Astrocyte (in vitro differentiated cells and primary cell): ENCODE measurements at regions not wholly inside any gene's neighbourhood (a gene's known extent, or its start where the extent isn't known, plus 50 kb on each side); places are given as distances from the start of the nearest gene placed in this dataset.
A peak's percentile ranks its signal among the peaks of the same experiment; 100 is the strongest.

Experiments
- DNase-seq: peaks from one replicate; pipeline ENCODE4 v3.0.0-alpha.2; 2010; ENCODE audit warnings: low read depth
- FAIRE-seq: peaks from 2 replicates; lab custom pipeline; 2011; peaks lifted over from hg19 to GRCh38; lab: Jason Lieb, UNC
- H2AFZ ChIP-seq: 2 replicates; pipeline ENCODE4 v1.6.0; 2012; ENCODE audit warnings: low read depth, low read length, inconsistent platforms
- H3K27ac ChIP-seq: 2 replicates; pipeline ENCODE4 v1.5.1; 2011; ENCODE audit warnings: low read depth, low read length, inconsistent platforms
- H3K27me3 ChIP-seq: 2 replicates; pipeline ENCODE4 v1.6.0; 2011; ENCODE audit warnings: low read length, inconsistent platforms; ENCODE audit not compliant: insufficient read depth
- H3K36me3 ChIP-seq: 2 replicates; pipeline ENCODE4 v1.5.1; 2011; ENCODE audit warnings: low read length, inconsistent platforms; ENCODE audit not compliant: insufficient read depth
- H3K4me1 ChIP-seq: 2 replicates; pipeline ENCODE4 v1.5.1; 2011; ENCODE audit warnings: low read length, inconsistent platforms; ENCODE audit not compliant: insufficient read depth
- H3K4me2 ChIP-seq: 2 replicates; pipeline ENCODE4 v1.6.0; 2012; ENCODE audit warnings: low read length, inconsistent platforms
- H3K4me3 ChIP-seq: 2 replicates; pipeline ENCODE4 v1.5.1; 2011; ENCODE audit warnings: low read depth, mild to moderate bottlenecking, low read length, inconsistent platforms; ENCODE audit not compliant: insufficient read depth
- H3K79me2 ChIP-seq: 2 replicates; pipeline ENCODE4 v1.6.0; 2012; ENCODE audit warnings: mild to moderate bottlenecking, low read length, inconsistent platforms; ENCODE audit not compliant: insufficient read depth
- H3K9ac ChIP-seq: 2 replicates; pipeline ENCODE4 v1.6.0; 2012; ENCODE audit warnings: mild to moderate bottlenecking, low read length, inconsistent platforms
- H3K9me3 ChIP-seq: 2 replicates; pipeline ENCODE4 v1.5.1; 2012; ENCODE audit warnings: low read depth, mild to moderate bottlenecking, low read length, inconsistent platforms; ENCODE audit not compliant: insufficient read depth
- H4K20me1 ChIP-seq: 2 replicates; pipeline ENCODE4 v1.6.0; 2012; ENCODE audit warnings: low read length, inconsistent platforms; ENCODE audit not compliant: insufficient read depth
- H3K27ac Mint-ChIP-seq: one replicate; pipeline ENCODE4 v1.8.0; 2021; ENCODE audit warnings: mild to moderate bottlenecking, mixed read lengths; ENCODE audit not compliant: unreplicated experiment
- H3K27me3 Mint-ChIP-seq: one replicate; pipeline ENCODE4 v1.8.0; 2021; ENCODE audit warnings: low read depth, mixed read lengths; ENCODE audit not compliant: unreplicated experiment
- H3K36me3 Mint-ChIP-seq: one replicate; pipeline ENCODE4 v1.8.0; 2021; ENCODE audit warnings: low read depth, mixed read lengths; ENCODE audit not compliant: unreplicated experiment
- H3K4me1 Mint-ChIP-seq: one replicate; pipeline ENCODE4 v1.8.0; 2021; ENCODE audit warnings: low read depth, mixed read lengths; ENCODE audit not compliant: unreplicated experiment
- H3K4me3 Mint-ChIP-seq: one replicate; pipeline ENCODE4 v1.8.0; 2021; ENCODE audit warnings: mild to moderate bottlenecking, moderate library complexity, mixed read lengths; ENCODE audit not compliant: unreplicated experiment
- H3K9me3 Mint-ChIP-seq: one replicate; pipeline ENCODE4 v1.8.0; 2021; ENCODE audit warnings: mild to moderate bottlenecking, mixed read lengths; ENCODE audit not compliant: unreplicated experiment
- CTCF ChIP-seq: IDR thresholded peaks from 2 replicates; pipeline ENCODE4 v1.5.1; 2011; ENCODE audit warnings: low read depth, mild to moderate bottlenecking, inconsistent platforms, low read length, moderate library complexity; ENCODE audit not compliant: insufficient read depth
- EZH2 ChIP-seq: IDR thresholded peaks from 2 replicates; pipeline ENCODE4 v1.6.1; 2012; ENCODE audit warnings: mild to moderate bottlenecking, low read length, inconsistent platforms; ENCODE audit not compliant: insufficient read depth

GRCh38 chr9:89923961-89924504, 319.2 kb downstream of the GADD45G start:
- Histone ChIP-seq H3K9me3 (no peaks in the 10 kb centered on the region), H3K36me3 (no peaks in the 10 kb centered on the region), H3K27me3 (no peaks in the 10 kb centered on the region), H3K27ac (no peak overlapping the region), H3K4me3 (no peak overlapping the region), H3K4me2 (peak overlapping the region; percentile 59), H3K79me2 (no peaks in the 10 kb centered on the region), H3K9ac (no peak overlapping the region), H2AFZ (no peak overlapping the region), H3K4me1 (peaks cover 5% of the 10 kb centered on the region), H4K20me1 (no peaks in the 10 kb centered on the region)
- TF ChIP-seq CTCF (peak; percentile 25), EZH2 (no peak)
- Mint-ChIP-seq H3K27me3 (peaks cover 59% of the 10 kb centered on the region), H3K27ac (peak overlapping the region; percentile 54), H3K36me3 (no peaks in the 10 kb centered on the region), H3K4me1 (peaks cover 9% of the 10 kb centered on the region), H3K4me3 (peak overlapping the region; percentile 47), H3K9me3 (peaks cover 8% of the 10 kb centered on the region)
- no peak for FAIRE-seq
- peak; percentile 33 for DNase-seq

GRCh38 chr9:89924611-89925010, 319.8 kb downstream of the GADD45G start:
- H3K4me3 ChIP-seq = no peak overlapping the region
- Mint-ChIP-seq H3K27ac (no peak overlapping the region), H3K4me1 (peaks cover 13% of the 10 kb centered on the region), H3K36me3 (no peaks in the 10 kb centered on the region), H3K9me3 (peaks cover 8% of the 10 kb centered on the region), H3K4me3 (no peak overlapping the region), H3K27me3 (peaks cover 55% of the 10 kb centered on the region)
- H3K79me2 ChIP-seq = no peaks in the 10 kb centered on the region
- DNase-seq = no peak
- no peaks in the 10 kb centered on the region for H3K36me3 ChIP-seq
- H3K4me2 ChIP-seq = peak overlapping the region; percentile 59
- H3K27me3 ChIP-seq = no peaks in the 10 kb centered on the region
- H3K4me1 ChIP-seq = peaks cover 11% of the 10 kb centered on the region
- no peak overlapping the region for H3K9ac ChIP-seq
- TF ChIP-seq CTCF = no peak
- no peak for TF ChIP-seq EZH2
- no peak overlapping the region for H2AFZ ChIP-seq
- FAIRE-seq = no peak
- no peaks in the 10 kb centered on the region for H4K20me1 ChIP-seq
- H3K27ac ChIP-seq = no peak overlapping the region
- no peaks in the 10 kb centered on the region for H3K9me3 ChIP-seq

- H3K4me3 Mint-ChIP-seq = no peak overlapping the region
- FAIRE-seq = no peak
- Histone ChIP-seq H3K4me3 (no peak overlapping the region), H3K9ac (no peak overlapping the region), H2AFZ (no peak overlapping the region), H3K9me3 (no peaks in the 10 kb centered on the region), H3K4me2 (no peak overlapping the region), H3K4me1 (peaks cover 18% of the 10 kb centered on the region), H4K20me1 (no peaks in the 10 kb centered on the region), H3K79me2 (no peaks in the 10 kb centered on the region), H3K27ac (no peak overlapping the region), H3K27me3 (no peaks in the 10 kb centered on the region), H3K36me3 (no peaks in the 10 kb centered on the region)
- H3K27me3 Mint-ChIP-seq = peaks cover 53% of the 10 kb centered on the region
- peaks cover 22% of the 10 kb centered on the region for H3K4me1 Mint-ChIP-seq
- no peak overlapping the region for H3K27ac Mint-ChIP-seq
- H3K36me3 Mint-ChIP-seq = no peaks in the 10 kb centered on the region
- TF ChIP-seq EZH2 (no peak), CTCF (no peak)
- peaks cover 8% of the 10 kb centered on the region for H3K9me3 Mint-ChIP-seq
- no peak for DNase-seq
Observed at GRCh38 chr9:89926167-89926566, 321.4 kb downstream of the GADD45G start.
